ENCODE measurements at regions not wholly inside any gene's neighbourhood (a gene's known extent, or its start where the extent isn't known, plus 50 kb on each side); places are given as distances from the start of the nearest gene placed in this dataset.

- DNase-seq (ENCODE audit: extremely low read depth in 1 of 2, low read depth in 1 of 2), result no peak
Measured at GRCh38 chr14:101379842-101380241, 181.5 kb upstream of the DIO3 start.

- DNase-seq (ENCODE audit: extremely low read depth in 1 of 2, low read depth in 1 of 2), result no peak
Measured at GRCh38 chr14:101380512-101380911, 180.8 kb upstream of the DIO3 start.

DNA sequence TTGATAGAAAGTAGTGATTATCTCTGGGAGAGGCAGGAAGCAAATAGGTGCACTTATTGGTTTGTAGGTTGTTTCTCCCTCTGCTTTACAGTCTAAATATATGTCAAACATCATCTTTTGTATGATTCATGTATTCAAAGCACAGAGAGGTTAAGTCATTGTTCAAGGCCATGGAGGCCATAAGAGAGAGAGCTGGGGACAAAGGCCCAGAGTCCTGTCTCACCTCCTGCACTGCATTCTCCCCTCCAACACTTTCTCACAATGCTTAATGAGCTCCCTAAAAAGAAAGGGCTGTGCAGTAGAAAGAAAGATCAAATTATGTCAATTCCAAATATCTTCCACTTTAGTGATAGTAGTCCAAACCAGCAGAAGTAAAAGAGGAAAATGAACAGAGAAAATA lies 180.4 kb upstream of the DIO3 start:
- DNase-seq (ENCODE audit: extremely low read depth in 1 of 2, low read depth in 1 of 2), result no peak

GRCh38 chr14:101383737-101384338 lies 177.5 kb upstream of the DIO3 start:
- DNase-seq (ENCODE audit: extremely low read depth in 1 of 2, low read depth in 1 of 2), result no peak

DNA sequence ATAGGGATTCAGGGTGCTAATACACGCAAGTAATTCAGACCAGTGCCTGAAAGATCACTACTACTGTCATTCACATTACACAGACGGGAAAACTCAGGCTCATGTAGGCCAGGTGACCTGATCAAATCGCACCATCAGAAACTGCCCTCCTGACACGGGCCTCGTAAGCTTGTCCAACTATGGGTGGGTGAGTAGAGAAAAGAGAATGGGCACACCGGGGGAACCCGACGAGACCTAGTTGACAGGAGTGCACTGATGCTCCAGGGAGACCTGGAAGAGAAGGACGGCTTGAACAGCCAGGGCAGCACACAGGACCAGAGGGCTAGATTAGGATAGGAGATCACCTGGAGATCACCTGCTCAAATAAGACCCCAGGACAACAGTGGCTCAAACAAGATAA lies 166.9 kb upstream of the DIO3 start:
- no peak for DNase-seq (ENCODE audit: extremely low read depth in 1 of 2, low read depth in 1 of 2)

- no peak for DNase-seq (ENCODE audit: extremely low read depth in 1 of 2, low read depth in 1 of 2)
Measured at GRCh38 chr14:101395779-101396178, 165.5 kb upstream of the DIO3 start.

DNA sequence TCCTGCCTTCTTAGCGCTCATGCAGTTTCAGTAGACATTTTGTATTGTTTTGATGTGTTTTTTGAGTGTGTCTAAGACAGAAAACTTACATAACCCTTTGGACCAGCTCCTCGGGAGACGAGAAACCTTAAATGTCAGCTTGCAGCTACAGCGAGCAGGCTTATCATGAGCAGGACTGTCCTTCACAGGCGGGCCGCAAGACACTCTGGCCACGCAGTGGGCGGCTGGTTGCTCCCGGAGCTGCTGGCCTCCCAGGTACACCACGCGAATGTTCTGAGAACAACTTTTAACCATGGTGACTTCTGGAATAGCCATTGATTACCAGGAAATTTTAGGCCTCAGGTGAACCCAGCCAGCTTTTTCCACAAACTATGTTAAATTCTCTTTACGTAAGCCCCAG lies 164.1 kb upstream of the DIO3 start:
- no peak for DNase-seq (ENCODE audit: extremely low read depth in 1 of 2, low read depth in 1 of 2)

GRCh38 chr14:101398011-101398410 lies 163.3 kb upstream of the DIO3 start:
- no peak for DNase-seq (ENCODE audit: extremely low read depth in 1 of 2, low read depth in 1 of 2)

DNA sequence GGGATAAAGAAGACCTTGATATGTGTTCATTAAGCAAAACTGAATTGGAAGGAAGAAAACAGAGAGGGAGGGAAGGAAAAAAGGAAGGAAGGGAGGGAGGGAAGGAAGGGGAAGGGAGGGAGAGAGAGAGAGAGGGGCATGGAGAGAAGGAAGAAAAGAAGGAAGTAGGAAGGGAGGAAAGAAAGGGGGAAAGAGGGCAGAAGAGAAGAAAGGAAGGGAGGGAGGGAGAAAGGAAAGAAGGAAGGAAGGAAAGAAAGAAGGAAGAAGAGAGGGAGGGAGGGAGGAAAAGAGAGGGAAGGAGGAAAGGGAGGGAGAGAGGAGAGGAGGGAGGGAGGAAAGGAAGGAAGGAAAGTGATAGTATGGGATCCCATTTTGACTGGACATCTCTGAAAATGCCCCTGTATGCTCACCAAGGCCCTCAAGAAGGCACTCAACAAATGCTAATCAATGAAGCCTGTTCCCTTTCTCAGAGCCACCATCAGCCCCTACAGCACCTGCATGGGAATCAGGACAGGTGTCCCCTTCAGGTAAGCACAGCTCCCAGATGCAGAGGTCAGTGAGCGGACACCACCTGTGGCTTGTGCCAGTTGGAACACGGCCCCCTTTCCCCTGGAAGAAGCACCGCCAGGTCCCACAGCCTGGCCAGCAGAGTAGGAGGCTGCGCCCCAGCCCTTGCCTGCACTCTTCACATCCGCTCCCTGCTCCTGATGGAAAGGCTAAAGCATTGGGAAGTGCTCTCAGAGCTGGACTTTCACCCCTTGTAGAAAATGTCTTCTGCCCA lies 161.4 kb upstream of the DIO3 start:
- DNase-seq (ENCODE audit: extremely low read depth in 1 of 2, low read depth in 1 of 2), result no peak

GRCh38 chr14:101400830-101401229 lies 160.5 kb upstream of the DIO3 start:
- DNase-seq (ENCODE audit: extremely low read depth in 1 of 2, low read depth in 1 of 2), result no peak

DNA sequence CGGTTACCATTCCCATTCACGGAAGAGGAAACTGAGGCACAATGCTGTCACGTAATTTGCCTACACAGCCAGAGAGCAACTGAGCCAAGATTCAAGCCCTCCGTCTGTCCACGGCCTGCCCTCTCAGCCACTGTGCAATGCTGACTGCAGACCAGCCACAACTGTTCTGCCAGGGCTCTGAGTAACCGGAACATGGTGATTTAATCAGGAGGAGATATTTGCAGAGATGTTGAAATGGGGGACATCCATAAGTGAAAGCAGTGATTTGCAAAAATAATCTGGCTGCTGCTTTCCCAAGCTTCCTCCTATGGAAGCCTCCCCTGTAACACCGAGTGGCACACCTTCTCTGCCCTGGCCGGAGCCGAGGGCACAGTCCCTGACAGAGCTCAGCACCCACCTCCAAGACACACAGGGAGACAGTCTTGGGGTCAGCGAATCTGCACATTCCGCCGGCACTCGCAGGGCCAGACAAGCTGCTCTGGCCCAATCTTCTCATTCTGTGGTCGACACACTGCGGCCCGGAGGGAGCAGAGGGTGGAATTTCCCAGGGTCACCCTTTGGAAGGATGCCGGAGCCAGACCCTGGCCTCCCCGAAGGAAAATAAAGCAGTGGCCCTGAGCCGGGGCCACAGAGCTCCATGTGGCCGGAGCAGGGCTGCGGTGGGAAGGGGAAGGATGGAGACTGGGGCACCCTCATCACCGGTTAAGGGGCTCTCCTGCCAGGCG lies 158.2 kb upstream of the DIO3 start:
- DNase-seq (ENCODE audit: extremely low read depth in 1 of 2, low read depth in 1 of 2), result no peak

- DNase-seq (ENCODE audit: extremely low read depth in 1 of 2, low read depth in 1 of 2), result no peak
Measured at GRCh38 chr14:101404426-101405170, 156.7 kb upstream of the DIO3 start.

DNA sequence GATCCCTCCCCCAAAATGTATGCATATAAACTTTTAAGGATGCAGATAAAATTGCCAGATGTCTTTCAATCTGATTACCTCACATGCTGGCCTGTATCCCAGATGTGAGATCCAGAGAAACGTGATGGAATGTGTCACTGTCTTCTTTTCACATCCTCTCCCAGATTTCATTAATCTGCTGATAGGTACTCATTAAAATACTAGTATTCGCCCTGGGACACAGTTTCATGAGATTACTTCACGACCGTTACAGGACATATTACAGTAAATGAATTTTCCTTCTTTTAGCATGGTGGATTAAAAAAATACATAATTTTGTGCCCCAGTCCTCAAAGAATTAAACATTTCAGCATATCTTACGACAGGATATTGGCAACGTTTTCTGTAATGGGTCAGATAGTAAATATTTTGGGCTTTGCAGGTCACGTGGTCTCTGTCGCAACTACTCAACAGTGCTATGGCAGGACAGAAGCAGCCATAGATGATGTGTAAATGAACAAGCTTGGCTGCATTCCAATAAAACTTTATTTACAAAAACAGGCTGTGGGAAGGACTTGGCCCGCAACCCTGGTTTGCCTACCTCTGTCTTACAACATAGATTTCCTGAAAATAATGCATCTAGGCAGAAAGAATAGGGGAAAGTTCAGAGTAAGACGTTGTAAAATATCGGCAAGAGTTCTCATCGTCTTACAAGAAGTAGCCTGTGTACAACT lies 156.0 kb upstream of the DIO3 start:
- no peak for DNase-seq (ENCODE audit: extremely low read depth in 1 of 2, low read depth in 1 of 2)

GRCh38 chr14:101406921-101407320 lies 154.4 kb upstream of the DIO3 start:
- no peak for DNase-seq (ENCODE audit: extremely low read depth in 1 of 2, low read depth in 1 of 2)

GRCh38 chr14:101407328-101407727 lies 154.0 kb upstream of the DIO3 start:
- no peak for DNase-seq (ENCODE audit: extremely low read depth in 1 of 2, low read depth in 1 of 2)

DNA sequence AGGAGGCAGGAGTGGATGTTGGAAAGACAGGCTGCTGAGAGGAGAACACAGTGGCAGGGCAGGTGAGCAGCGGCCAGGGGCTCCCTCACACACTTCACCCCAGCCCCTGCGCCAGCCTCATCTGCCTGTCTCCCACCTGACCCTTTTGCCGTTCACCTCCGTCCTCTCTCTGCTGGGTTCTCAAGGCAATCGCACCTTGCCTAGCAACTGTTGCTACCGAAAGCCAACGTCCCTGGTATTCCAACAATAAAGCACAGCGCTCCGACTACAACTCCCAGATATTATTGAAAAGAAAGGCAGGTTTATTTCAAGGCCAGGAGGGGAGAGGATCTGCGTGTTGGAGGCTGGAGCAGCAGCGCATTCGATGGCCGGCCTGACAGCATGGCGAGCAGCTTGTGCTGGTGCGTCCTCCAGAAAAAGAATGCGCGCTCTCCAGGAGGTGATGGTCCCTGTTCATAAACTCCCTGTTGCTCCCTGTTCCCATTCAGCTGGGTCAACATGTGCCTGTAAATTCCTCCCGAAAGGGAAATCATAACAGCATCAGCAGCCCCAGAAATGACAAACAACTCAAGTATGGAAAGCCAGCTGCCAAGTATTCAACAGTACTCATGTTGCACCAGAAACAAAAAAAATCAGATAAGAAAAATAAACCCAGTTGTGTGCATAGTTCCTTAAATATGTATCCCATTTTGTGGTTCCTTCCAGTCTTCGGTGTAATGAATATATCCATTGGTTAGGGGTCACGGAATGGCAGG lies 153.0 kb upstream of the DIO3 start:
- no peak for DNase-seq (ENCODE audit: extremely low read depth in 1 of 2, low read depth in 1 of 2)

- DNase-seq (ENCODE audit: extremely low read depth in 1 of 2, low read depth in 1 of 2), result no peak
Measured at GRCh38 chr14:101409006-101409543, 152.2 kb upstream of the DIO3 start.

DNA sequence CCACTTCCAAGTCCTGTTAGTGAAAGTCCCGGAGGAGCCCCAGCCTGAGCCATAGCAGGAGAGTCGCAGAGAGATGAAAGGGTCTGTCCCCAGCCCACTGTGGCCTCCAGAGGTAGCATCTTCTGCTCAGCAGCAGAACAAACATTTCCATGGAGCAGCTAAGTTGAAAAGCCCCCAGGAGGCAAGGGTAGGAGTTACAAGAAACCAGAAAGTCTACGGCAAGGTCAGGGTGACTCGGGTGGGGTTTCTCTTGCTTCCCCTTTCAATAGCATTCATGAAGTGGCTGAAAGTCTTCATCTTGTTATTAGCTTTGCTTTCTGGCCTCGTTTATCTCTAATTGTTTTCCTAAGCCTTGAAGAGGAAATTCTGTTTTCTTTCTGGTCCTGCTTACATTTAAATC lies 151.2 kb upstream of the DIO3 start:
- DNase-seq (ENCODE audit: extremely low read depth in 1 of 2, low read depth in 1 of 2), result no peak

- no peak for DNase-seq (ENCODE audit: extremely low read depth in 1 of 2, low read depth in 1 of 2)
Measured at GRCh38 chr14:101411151-101411550, 150.1 kb upstream of the DIO3 start.

DNA sequence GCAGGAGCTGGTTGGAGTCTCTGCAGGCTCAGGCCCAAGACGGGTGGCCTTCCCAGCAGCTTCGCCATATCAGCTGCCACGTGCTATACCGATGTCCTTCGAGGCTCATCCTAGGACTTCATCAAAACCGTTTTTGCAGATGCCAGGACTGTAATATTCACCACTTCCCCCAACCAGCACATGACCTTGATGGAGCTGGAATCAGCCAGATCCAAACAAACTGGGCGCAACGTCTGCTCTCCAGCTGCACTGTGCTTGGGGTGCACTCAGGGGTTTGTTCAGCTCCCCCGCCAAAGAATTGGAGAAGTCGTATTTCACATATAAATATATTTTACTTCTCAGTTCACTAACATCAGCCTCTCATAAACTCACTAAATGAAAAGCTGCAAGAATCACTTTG lies 149.5 kb upstream of the DIO3 start:
- DNase-seq (ENCODE audit: extremely low read depth in 1 of 2, low read depth in 1 of 2), result no peak
